Stimulated activated CD4-positive, alpha-beta T cell treated with anti-CD3 and anti-CD28 coated beads, Interleukin-1b, Interleukin-23, amount 100 ng/mL, for 4 hours (primary cell): ENCODE measurements at regions not wholly inside any gene's neighbourhood (a gene's known extent, or its start where the extent isn't known, plus 50 kb on each side); places are given as distances from the start of the nearest gene placed in this dataset.

ENCODE experiments used
- DNase-seq, 2 donors: peaks; one replicate each; pipeline ENCODE4 v3.0.0-alpha.2; 2020; ENCODE audit warnings: low read depth in 2 of 2

GRCh38 chr2:201969241-201969937 lies 64.3 kb upstream of the FZD7 start:
- DNase-seq = no peak

DNA sequence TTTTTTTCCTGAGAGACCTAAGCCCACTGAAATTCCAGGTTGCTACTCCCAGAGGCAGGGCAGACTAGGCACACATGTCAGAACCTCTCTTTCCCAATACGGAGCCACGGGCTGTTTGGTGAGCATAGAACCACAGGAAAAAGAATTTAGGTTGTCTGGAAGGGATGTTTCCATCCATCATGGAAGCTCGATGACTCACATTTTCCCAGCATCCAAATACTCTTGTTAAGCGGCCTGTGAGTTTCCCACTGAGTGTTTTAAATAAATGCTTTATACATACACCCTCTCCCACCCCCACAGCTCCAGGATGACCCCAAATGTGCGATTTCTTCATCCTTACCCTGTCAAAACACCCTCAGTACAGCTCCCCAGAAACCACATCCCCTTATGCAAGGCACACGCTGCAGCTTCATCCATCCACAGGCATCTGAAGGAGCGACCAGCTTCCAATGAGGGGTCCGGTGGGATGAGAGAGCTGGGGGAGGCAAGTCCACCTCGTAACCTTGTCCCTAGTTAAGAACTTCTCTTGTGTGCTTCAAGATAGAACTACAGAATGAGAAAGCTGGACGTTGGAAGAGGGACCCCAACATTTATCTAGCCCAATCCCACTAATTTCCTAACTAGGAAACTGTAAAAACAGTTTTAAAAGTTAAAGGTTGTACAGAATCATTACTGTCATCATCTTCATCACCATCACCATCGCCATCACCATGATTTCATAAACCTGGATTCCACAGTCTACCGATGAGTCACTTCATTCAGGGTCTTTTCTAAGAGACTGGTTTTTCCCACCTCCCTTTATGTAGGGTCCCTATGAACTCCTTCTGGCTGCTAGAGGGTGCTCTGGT lies 63.5 kb upstream of the FZD7 start:
- no peak for DNase-seq

DNA sequence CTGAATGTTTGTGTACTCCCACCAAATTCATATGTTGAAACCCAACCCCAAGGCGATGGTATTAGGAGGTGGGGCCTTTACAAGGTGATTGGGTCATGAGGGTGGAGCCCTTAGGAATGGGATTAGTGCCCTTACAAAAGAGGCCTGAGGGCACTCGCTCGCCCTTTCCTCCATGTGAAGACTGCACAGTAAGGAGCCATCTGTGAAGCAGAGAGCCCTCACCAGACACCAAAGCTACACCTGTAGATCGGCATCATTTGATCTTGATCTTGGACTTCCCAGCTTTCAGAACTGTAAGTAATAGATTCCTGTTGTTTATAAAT lies 62.9 kb upstream of the FZD7 start:
- DNase-seq = no peak

GRCh38 chr2:201971531-201972228 lies 62.0 kb upstream of the FZD7 start:
- DNase-seq = no peak

DNA sequence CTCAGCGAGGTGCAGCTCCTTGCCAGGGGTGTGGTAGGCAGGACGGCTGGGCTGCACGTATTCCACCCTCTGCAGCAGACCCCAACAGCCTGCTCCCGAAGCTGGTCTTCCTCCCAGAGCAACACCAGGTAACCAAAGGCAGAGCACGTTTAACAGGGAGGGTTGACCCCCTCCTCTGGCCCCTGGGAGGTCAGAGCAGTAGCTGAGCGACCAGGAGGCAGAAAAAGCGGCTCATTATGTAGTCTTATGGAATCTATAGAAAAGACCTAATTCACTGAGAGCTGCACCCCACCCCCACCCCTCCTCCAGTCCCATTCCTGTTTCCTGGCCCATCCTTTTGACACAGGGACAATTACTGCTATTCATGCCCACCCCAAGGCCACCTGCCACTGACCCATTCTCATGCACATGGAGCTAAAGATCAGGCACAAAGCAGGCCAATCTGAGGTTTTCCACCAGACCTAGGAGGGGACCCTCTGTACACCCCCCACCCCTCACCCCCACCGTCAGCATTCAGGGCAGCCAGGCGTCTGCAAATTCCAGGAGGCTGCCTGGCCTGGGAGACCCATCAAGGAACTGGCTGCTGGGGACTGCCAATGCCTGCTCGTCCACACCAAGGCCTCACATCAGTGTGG lies 60.9 kb upstream of the FZD7 start:
- DNase-seq = no peak

GRCh38 chr2:201973305-201973928 lies 60.2 kb upstream of the FZD7 start:
- no peak for DNase-seq

- no peak for DNase-seq
These were observed 59.2 kb upstream of the FZD7 start for GRCh38 chr2:201974171-201975100.

GRCh38 chr2:201975434-201975833 lies 58.2 kb upstream of the FZD7 start:
- no peak for DNase-seq

DNA sequence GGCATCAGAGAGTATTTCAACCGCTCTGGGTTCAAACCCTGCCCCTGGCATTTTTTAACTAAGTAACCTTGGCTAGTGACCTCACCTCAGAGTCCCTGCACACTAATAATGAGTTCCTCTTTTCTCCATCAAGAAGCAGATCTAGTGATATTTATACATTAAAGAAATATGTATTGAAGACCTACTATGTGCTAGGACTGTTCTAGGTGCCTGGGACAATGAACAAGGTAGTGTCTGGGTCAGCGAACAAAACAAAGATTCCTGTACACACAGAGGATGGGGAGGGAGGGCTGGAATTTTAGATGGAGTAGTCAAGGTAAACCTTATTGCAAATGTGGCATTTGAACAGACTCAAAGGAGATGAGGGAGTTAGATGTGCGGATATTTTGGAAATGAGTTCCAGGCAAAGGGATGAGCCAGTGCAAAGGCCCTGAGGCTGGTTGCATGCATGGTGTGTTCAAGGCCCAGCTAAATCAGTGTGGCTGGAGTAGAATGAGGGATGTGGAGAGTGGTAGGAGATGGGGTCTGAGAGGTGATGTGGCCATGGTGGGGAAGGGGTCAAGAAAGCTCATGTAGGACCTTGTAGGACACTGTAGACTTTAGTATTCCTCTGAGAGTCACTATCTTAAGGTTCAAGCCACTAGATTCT lies 57.6 kb upstream of the FZD7 start:
- no peak for DNase-seq

GRCh38 chr2:201977651-201978050 lies 56.0 kb upstream of the FZD7 start:
- DNase-seq = no peak

- no peak for DNase-seq
These were observed 55.3 kb upstream of the FZD7 start for GRCh38 chr2:201978333-201978732.

DNA sequence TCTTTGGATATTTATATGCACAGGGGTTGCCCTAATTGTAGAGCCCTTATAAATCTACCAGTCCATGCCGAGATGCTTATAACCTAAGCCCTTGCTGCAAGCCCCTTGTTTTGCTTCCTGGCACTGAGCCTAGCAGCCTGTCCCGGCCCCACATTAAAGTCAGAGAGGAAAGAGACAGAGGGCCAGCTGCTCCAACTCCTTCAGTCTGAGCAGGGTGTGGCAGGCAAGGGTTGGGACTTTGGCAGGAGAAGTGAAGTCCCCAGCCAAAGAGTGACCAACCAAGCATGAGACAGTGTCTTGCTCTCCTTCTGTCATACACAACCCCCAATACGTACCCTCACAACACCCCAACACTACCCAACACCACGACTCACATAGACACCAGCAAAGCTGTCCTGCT lies 54.7 kb upstream of the FZD7 start:
- no peak for DNase-seq

DNA sequence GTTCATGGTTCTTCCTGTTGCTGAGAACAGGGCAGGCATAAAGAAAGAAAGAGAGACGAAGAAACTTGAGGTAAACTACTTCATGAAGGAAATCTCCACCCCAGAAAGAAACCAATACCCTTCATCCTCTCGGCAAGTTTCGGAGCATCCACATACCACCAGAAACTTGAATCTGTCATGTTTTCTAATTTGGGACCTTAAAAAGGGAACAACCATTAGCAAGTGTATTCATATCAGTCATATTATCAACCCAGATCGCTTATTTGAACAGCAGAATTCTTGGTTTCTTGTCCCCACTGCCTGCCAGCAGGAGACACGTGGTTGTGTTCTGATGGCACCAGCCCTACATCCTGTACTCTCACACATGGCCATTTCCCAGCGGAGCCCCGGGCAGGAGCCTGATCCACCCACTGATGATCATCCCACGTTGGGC lies 53.2 kb upstream of the FZD7 start:
- no peak for DNase-seq

- DNase-seq = no peak
These were observed 52.7 kb upstream of the FZD7 start for GRCh38 chr2:201980946-201981345.

- no peak for DNase-seq
These were observed 50.5 kb upstream of the FZD7 start for GRCh38 chr2:201983174-201983573.

GRCh38 chr2:201983800-201984199 lies 49.9 kb upstream of the FZD7 start:
- no peak for DNase-seq
